Parathyroid adenoma (tissue), 2 donors: ENCODE measurements at regions not wholly inside any gene's neighbourhood (a gene's known extent, or its start where the extent isn't known, plus 50 kb on each side); places are given as distances from the start of the nearest gene placed in this dataset.

Experiments
- H2AFZ ChIP-seq: fragments of 300-600 bp; sonication (generic); one replicate; pipeline ENCODE4 v1.7.0; 2017; ENCODE audit warnings: antibody characterized with exemption, mild to moderate bottlenecking
- H3K27ac ChIP-seq: fragments of 300-600 bp; sonication (generic); one replicate; pipeline ENCODE4 v1.7.0; 2017
- H3K27me3 ChIP-seq: fragments of 300-600 bp; sonication (generic); one replicate; pipeline ENCODE4 v1.7.0; 2017; ENCODE audit warnings: low read length; ENCODE audit not compliant: control insufficient read depth, insufficient read depth
- H3K36me3 ChIP-seq: fragments of 300-600 bp; sonication (generic); one replicate; pipeline ENCODE4 v1.7.0; 2017; ENCODE audit warnings: low read length; ENCODE audit not compliant: control insufficient read depth, insufficient read depth
- H3K4me1 ChIP-seq: fragments of 300-600 bp; sonication (generic); one replicate; pipeline ENCODE4 v1.7.0; 2017; ENCODE audit warnings: control low read depth
- H3K4me2 ChIP-seq: fragments of 300-600 bp; sonication (generic); one replicate; pipeline ENCODE4 v1.7.0; 2017; ENCODE audit warnings: low read length
- H3K4me3 ChIP-seq: fragments of 300-600 bp; sonication (generic); one replicate; pipeline ENCODE4 v1.7.0; 2017; ENCODE audit warnings: low read depth, low read length
- H3K79me2 ChIP-seq: fragments of 300-600 bp; sonication (generic); one replicate; pipeline ENCODE4 v1.7.0; 2017; ENCODE audit warnings: control low read depth
- H3K9ac ChIP-seq: fragments of 300-600 bp; sonication (generic); one replicate; pipeline ENCODE4 v1.7.0; 2017; ENCODE audit warnings: mild to moderate bottlenecking
- H3K9me3 ChIP-seq: fragments of 300-600 bp; sonication (generic); one replicate; pipeline ENCODE4 v1.7.0; 2017; ENCODE audit warnings: low read length; ENCODE audit not compliant: control insufficient read depth
- TF ChIP-seq, protein P1 (sequence below): fragments of 300-600 bp; sonication (generic); IDR thresholded peaks from one replicate; pipeline ENCODE4 v1.7.0; 2017; ENCODE audit warnings: antibody characterized with exemption, mild to moderate bottlenecking
- donor health status: primary hyperparathyroidism.

DNA sequence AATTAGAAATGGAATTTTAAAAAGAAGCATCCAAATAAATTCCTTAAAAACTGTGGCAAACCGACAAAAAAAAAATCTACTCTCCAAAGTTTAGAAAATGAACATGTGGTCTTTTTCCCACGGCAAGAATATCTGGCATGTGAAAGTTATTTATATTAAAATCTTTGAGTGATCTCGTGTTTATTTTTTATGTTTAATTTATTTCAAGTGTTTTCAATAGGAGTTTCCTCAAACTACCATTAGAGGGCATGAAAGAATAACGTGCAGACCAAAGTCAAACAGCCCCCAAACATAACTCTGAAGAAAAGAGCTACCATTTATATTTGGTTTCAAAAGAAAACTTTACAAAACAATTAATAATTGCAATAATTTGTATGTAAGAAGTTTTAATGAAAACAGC lies 286.4 kb downstream of the ZIC4 start:
- no peaks in the 10 kb centered on the region for H3K36me3 ChIP-seq
- no peak overlapping the region for H2AFZ ChIP-seq
- no peaks in the 10 kb centered on the region for H3K27me3 ChIP-seq
- no peak overlapping the region for H3K4me3 ChIP-seq
- no peak overlapping the region for H3K4me2 ChIP-seq
- no peaks in the 10 kb centered on the region for H3K79me2 ChIP-seq
- no peaks in the 10 kb centered on the region for H3K4me1 ChIP-seq
- no peaks in the 10 kb centered on the region for H3K9me3 ChIP-seq
- no peak overlapping the region for H3K9ac ChIP-seq
- no peak overlapping the region for H3K27ac ChIP-seq
- TF ChIP-seq, protein P1, sequence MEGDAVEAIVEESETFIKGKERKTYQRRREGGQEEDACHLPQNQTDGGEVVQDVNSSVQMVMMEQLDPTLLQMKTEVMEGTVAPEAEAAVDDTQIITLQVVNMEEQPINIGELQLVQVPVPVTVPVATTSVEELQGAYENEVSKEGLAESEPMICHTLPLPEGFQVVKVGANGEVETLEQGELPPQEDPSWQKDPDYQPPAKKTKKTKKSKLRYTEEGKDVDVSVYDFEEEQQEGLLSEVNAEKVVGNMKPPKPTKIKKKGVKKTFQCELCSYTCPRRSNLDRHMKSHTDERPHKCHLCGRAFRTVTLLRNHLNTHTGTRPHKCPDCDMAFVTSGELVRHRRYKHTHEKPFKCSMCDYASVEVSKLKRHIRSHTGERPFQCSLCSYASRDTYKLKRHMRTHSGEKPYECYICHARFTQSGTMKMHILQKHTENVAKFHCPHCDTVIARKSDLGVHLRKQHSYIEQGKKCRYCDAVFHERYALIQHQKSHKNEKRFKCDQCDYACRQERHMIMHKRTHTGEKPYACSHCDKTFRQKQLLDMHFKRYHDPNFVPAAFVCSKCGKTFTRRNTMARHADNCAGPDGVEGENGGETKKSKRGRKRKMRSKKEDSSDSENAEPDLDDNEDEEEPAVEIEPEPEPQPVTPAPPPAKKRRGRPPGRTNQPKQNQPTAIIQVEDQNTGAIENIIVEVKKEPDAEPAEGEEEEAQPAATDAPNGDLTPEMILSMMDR: peak; percentile 14

DNA sequence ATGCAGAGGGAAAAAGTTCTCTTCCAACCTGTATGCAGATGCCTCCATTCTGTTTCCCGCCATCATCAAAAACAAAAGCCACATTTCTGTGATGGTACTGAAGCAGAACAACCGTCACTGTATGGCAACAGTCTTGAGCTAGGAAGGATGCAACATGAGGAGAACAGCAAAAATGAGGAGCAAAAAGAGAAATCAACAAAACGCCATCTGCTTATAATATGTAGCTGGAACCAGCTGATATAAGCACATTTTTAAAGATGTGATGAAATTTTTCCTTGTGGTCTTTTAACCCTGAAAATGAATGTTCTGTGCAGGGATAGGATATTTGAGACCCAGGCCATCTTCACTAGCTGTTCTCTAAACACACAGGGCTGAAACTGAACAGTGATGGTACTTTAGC lies 287.0 kb downstream of the ZIC4 start:
- no peak overlapping the region for H3K9ac ChIP-seq
- no peaks in the 10 kb centered on the region for H3K9me3 ChIP-seq
- H3K79me2 ChIP-seq: no peaks in the 10 kb centered on the region
- H3K27me3 ChIP-seq: no peaks in the 10 kb centered on the region
- TF ChIP-seq, protein P1: no peak
- no peak overlapping the region for H3K27ac ChIP-seq
- no peak overlapping the region for H3K4me3 ChIP-seq
- no peak overlapping the region for H2AFZ ChIP-seq
- no peaks in the 10 kb centered on the region for H3K4me1 ChIP-seq
- H3K36me3 ChIP-seq: no peaks in the 10 kb centered on the region
- H3K4me2 ChIP-seq: no peak overlapping the region

DNA sequence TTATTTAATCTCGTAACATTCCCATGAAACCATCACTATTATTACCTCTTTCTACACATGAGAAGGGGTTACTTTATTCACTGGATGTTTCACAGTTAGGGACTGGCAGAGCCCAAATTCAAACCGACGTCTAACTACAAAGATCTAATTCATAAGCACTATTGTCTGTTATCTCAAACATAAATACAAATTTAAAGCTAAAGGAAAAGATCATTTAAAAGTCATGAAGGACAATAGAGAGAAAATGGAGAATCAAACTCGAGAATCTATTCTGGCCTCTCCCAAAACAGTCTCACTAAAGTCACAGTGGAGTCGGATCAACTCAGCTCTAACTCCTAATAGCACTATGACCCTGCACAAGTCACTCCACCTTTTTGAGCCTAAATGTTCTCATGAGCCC lies 287.7 kb downstream of the ZIC4 start:
- no peaks in the 10 kb centered on the region for H3K4me1 ChIP-seq

DNA sequence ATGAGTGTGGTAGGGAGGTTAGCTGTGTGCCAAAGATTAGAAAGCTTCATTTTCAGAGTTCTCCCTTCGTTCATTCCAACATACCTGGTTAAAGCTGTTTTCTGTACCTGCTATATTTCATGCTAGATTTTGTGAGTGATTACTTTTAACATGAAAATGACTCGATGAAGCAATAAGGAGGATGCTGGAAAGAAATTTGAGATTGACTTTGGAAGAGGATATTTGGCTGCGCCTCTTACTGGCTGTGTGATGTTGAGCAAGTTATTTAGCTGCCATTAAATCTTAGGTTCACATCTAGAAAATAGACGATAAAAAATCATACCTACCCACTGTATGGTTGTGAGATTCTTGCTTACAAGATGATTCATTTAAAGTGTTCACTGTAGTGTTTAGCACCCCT lies 288.7 kb downstream of the ZIC4 start:
- Histone ChIP-seq H3K27ac (no peak overlapping the region), H3K9me3 (no peaks in the 10 kb centered on the region), H3K36me3 (no peaks in the 10 kb centered on the region), H3K79me2 (no peaks in the 10 kb centered on the region), H3K4me1 (no peaks in the 10 kb centered on the region), H3K27me3 (no peaks in the 10 kb centered on the region), H2AFZ (no peak overlapping the region), H3K4me2 (no peak overlapping the region), H3K4me3 (no peak overlapping the region), H3K9ac (no peak overlapping the region)
- TF ChIP-seq, protein P1: no peak

More for the DNA sequence above, 287.7 kb downstream of the ZIC4 start:
- Histone ChIP-seq H3K79me2 (no peaks in the 10 kb centered on the region), H2AFZ (no peak overlapping the region), H3K4me2 (no peak overlapping the region), H3K27ac (no peak overlapping the region), H3K27me3 (no peaks in the 10 kb centered on the region), H3K9ac (no peak overlapping the region), H3K4me3 (no peak overlapping the region), H3K9me3 (no peaks in the 10 kb centered on the region), H3K36me3 (no peaks in the 10 kb centered on the region)
- TF ChIP-seq, protein P1: no peak

DNA sequence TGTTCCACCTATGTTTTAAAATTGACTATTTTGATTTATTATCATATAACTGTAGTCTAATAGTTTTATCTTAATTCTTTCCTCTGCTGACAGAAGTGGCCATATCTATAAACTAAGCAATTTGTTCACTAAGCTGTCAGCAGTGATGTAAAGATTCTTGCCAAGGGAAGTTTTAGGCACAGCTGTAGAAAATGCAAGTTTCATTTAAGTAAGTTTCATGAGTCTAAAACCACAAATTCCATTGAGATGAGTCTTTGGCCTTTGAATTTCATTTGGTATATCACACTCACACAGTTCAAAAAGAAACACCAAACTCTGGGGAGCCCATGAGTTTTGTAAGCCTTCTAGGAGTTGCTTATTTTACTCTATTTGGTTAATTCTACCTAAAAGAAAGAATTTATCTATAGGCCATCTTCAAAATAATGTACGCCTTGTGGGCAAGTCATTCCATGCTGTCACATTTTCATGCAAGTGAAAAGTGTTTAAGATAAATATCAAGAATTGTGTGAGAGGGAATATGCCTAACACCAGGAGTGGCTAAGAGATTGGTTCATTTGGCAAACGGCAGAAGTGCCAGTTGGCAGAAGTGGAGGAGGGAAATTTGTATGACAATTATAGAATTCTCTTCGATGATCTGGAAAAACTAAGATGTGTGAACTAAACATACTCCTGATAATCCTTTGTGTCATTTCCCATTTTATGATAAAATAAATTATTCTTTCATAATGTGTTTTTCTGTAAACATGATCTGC lies 292.9 kb downstream of the ZIC4 start:
- Histone ChIP-seq H3K9ac (no peak overlapping the region), H3K4me1 (no peaks in the 10 kb centered on the region), H3K4me2 (no peak overlapping the region), H3K27ac (no peak overlapping the region), H3K9me3 (no peaks in the 10 kb centered on the region), H3K79me2 (no peaks in the 10 kb centered on the region), H3K27me3 (no peaks in the 10 kb centered on the region), H2AFZ (no peak overlapping the region), H3K4me3 (no peak overlapping the region), H3K36me3 (no peaks in the 10 kb centered on the region)
- TF ChIP-seq, protein P1: no peak
